ENCODE measurements at regions not wholly inside any gene's neighbourhood (a gene's known extent, or its start where the extent isn't known, plus 50 kb on each side); places are given as distances from the start of the nearest gene placed in this dataset.

- TF ChIP-seq FOXK1 (CRISPR knock-in tag; IDR thresholded peaks at IDR 0.05; ENCODE audit: borderline replicate concordance) (no peak), MAFG (tag; conservative IDR thresholded peaks at IDR 0.05) (peak; percentile 73), HNRNPUL1 (IDR thresholded peaks at IDR 0.05; ENCODE audit: low read length) (no peak), SIX5 (IDR thresholded peaks at IDR 0.05; ENCODE audit: borderline replicate concordance in 1 of 2, insufficient read depth in 1 of 2, low read depth in 1 of 2, low read length in 2 of 2) (no peak), NR2F6 (CRISPR knock-in tag; IDR thresholded peaks at IDR 0.05) (no peak), LCOR (CRISPR knock-in tag; IDR thresholded peaks at IDR 0.05) (peak; percentile 83), DPF2 (IDR thresholded peaks at IDR 0.05) (peak; percentile 96), E2F3 (CRISPR knock-in tag; IDR thresholded peaks at IDR 0.05) (no peak), KLF13 (tag; IDR thresholded peaks at IDR 0.05; ENCODE audit: borderline replicate concordance, low read depth) (no peak), GABPB2 (CRISPR knock-in tag; conservative IDR thresholded peaks at IDR 0.05) (no peak), SRSF1 (IDR thresholded peaks at IDR 0.05; ENCODE audit: low read depth, low read length) (no peak), SETDB1 (IDR thresholded peaks at IDR 0.05; ENCODE audit: low read length) (no peak), HDGF (IDR thresholded peaks at IDR 0.05) (no peak), KLF1 (tag; IDR thresholded peaks at IDR 0.05) (no peak), POLR2A (conservative IDR thresholded peaks at IDR 0.05) (no peak), DIDO1 (tag; IDR thresholded peaks at IDR 0.05; ENCODE audit: low read depth) (no peak), CAMTA2 (CRISPR knock-in tag; conservative IDR thresholded peaks at IDR 0.05) (no peak), JUND (IDR thresholded peaks at IDR 0.05; ENCODE audit: borderline replicate concordance, low read depth, low read length) (peak; percentile 98), JUND (tag; IDR thresholded peaks at IDR 0.05; ENCODE audit: borderline replicate concordance, low read depth, low read length) (peak; percentile 97), ZNF146 (CRISPR knock-in tag; IDR thresholded peaks at IDR 0.05; ENCODE audit: unreplicated experiment) (no peak), RBM25 (IDR thresholded peaks at IDR 0.05; ENCODE audit: low read depth, low read length, severe bottlenecking) (no peak), TAF15 (IDR thresholded peaks at IDR 0.05; ENCODE audit: low read depth, low read length) (no peak), FOXK2 (conservative IDR thresholded peaks at IDR 0.05 in 1 of 2, IDR thresholded peaks at IDR 0.05 in 1 of 2; ENCODE audit: low read depth in 2 of 2) (peak; percentile 66 to 75), CBFB (CRISPR knock-in tag; IDR thresholded peaks at IDR 0.05) (no peak), SAFB2 (IDR thresholded peaks at IDR 0.05; ENCODE audit: borderline replicate concordance, low read depth, low read length, severe bottlenecking) (no peak), RBBP5 (IDR thresholded peaks at IDR 0.05; ENCODE audit: borderline replicate concordance, insufficient read depth, low read length, poor library complexity, severe bottlenecking) (no peak), PHTF2 (CRISPR knock-in tag; IDR thresholded peaks at IDR 0.05) (no peak)
- TF ChIP-seq, protein P1, sequence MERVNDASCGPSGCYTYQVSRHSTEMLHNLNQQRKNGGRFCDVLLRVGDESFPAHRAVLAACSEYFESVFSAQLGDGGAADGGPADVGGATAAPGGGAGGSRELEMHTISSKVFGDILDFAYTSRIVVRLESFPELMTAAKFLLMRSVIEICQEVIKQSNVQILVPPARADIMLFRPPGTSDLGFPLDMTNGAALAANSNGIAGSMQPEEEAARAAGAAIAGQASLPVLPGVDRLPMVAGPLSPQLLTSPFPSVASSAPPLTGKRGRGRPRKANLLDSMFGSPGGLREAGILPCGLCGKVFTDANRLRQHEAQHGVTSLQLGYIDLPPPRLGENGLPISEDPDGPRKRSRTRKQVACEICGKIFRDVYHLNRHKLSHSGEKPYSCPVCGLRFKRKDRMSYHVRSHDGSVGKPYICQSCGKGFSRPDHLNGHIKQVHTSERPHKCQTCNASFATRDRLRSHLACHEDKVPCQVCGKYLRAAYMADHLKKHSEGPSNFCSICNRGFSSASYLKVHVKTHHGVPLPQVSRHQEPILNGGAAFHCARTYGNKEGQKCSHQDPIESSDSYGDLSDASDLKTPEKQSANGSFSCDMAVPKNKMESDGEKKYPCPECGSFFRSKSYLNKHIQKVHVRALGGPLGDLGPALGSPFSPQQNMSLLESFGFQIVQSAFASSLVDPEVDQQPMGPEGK (CRISPR knock-in tag; IDR thresholded peaks at IDR 0.05; ENCODE audit: borderline replicate concordance), result no peak
- TF ChIP-seq, protein P2, sequence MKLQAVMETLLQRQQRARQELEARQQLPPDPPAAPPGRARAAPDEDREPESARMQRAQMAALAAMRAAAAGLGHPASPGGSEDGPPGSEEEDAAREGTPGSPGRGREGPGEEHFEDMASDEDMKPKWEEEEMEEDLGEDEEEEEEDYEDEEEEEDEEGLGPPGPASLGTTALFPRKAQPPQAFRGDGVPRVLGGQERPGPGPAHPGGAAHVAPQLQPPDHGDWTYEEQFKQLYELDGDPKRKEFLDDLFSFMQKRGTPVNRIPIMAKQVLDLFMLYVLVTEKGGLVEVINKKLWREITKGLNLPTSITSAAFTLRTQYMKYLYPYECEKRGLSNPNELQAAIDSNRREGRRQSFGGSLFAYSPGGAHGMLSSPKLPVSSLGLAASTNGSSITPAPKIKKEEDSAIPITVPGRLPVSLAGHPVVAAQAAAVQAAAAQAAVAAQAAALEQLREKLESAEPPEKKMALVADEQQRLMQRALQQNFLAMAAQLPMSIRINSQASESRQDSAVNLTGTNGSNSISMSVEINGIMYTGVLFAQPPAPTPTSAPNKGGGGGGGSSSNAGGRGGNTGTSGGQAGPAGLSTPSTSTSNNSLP (IDR thresholded peaks at IDR 0.05; ENCODE audit: borderline replicate concordance, low read depth, low read length), result no peak
Observed at GRCh38 chr7:112573302-112574039, 92.7 kb downstream of the LSMEM1 start (continued).
